HPDE6-E6E7 (cell line): ENCODE measurements at regions not wholly inside any gene's neighbourhood (a gene's known extent, or its start where the extent isn't known, plus 50 kb on each side); places are given as distances from the start of the nearest gene placed in this dataset.

ENCODE experiments used
- DNase-seq: peaks from one replicate; pipeline ENCODE4 v3.0.0; 2011; ENCODE audit warnings: missing footprints; ENCODE audit errors: extremely low spot score

DNA sequence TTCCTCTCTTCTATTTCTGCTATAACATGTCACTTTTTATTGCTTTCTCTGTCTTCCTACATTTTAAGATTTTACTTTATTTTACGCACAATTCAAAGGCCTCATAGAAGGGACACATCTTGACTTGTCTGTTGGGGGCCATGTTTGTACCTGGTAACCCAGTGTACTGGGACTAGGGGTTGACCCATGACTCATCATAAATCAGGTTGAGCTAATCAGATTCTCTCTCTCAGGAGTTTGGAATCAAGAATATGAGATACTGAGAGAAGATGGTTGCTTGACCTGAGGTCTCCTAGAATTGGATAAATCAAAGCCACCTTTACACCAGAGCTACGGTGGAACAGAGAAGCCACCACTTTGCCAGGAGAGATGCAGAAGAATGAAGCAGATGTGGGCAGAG, 153.0 kb downstream of the UXS1 start:
- no peak for DNase-seq

GRCh38 chr2:106039634-106040315, 154.3 kb downstream of the UXS1 start:
- DNase-seq: no peak

- DNase-seq: no peak
These were observed 155.3 kb downstream of the UXS1 start for GRCh38 chr2:106038601-106039375.

DNA sequence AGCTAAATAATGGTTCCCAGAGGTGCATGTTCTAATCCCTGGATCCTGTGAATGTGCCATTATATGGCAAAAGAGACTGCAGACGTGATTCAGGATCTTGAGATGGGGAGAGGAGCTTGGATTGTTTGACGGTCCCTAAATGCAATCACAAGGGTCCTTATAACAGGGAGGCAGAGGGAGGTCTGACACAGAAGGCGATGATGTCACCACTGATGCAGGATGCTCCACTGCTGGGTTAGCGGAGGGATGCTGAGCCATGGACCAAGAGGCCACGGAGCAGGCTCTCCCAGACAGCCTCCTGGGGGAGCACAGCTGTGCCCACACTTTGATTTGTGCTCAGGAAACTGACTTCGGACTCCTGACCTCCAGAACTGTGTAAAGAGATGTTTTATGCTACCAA, 156.2 kb downstream of the UXS1 start:
- DNase-seq: no peak

DNA sequence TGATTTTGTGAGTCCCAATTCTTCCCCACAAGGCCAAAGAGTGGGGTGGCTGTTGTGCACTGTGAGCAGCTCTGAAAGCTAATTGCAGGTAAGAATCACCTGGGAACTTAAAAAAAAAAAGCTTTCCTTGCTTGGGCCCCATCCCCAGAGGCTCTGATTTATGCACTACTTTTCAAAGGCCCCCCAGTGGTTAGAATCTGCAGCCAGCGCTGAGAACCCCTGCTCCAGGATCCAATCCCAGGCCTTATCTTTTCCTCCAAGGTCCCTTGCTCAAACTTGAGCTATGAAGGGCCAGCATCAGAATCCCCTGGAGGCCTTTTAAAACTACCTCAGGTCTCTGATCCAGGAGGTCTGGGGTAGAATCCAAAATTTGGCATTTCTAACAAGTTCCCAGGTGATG, 156.8 kb downstream of the UXS1 start:
- no peak for DNase-seq

- no peak for DNase-seq
These were observed 159.8 kb downstream of the UXS1 start for GRCh38 chr2:106034325-106034724.

DNA sequence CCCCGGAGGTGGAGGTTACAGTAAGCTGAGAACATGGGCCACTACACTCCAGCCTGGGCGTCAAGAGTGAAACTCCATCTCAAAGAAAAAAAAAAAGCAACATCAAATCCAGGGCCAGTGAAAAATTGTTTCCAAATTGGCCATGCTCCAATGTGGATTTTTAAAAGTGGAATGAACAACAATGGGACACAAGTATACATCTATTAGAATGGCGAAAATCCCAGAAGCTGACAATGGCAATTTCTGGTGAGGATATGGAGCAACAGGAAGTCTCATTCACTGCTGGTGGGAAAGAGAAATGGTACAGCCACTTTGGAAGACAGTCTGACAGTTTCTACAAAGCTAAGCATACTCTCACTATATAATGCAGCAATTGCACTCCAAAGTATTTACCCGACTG, 161.4 kb downstream of the UXS1 start:
- no peak for DNase-seq

- DNase-seq: no peak
These were observed 163.5 kb downstream of the UXS1 start for GRCh38 chr2:106030287-106031268.

GRCh38 chr2:106028192-106028591, 165.9 kb downstream of the UXS1 start:
- DNase-seq: no peak

DNA sequence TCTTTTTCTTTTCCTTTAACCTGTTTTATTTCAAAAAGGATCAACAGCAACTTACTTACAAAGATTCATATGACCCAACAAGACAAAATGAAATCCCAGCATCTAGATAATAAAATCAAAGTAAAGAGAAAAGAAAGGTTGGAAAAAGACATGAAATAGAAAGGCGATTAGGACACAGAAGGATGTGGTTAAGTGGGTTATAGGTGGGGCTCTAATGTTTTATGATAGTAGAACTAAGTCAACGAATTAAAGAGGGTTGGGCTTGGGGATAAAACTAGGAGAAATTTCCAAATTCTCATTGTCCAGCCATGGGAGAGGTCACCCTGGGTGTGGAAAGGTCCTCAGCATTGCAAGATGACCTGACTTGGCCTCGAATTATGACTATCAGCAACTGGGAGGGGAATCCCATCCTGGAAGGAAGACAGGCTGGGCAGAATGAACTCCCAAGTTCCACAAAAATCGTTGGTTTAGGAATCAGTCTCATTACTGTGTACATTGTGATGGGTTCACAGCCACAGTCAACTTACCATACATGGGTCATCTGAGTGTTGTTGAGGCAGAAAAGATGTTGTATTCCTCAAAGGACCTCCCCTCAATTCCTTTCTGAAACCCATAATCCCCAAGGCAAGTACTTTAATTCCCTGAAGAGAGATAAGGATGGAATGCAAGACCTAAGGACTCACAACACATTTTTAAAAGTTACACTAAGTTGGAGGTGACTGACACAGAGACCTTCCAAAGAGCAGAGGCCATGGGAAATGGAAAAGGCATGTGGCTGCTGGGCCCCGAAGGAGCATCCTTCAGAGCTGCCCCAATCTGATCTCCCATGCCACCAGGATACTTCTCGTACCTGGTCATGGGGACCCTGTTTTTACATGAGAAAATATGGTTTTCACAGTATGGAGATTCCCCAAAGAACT, 167.6 kb downstream of the UXS1 start:
- no peak for DNase-seq

- DNase-seq: no peak
These were observed 168.3 kb downstream of the UXS1 start for GRCh38 chr2:106025796-106026195.

DNA sequence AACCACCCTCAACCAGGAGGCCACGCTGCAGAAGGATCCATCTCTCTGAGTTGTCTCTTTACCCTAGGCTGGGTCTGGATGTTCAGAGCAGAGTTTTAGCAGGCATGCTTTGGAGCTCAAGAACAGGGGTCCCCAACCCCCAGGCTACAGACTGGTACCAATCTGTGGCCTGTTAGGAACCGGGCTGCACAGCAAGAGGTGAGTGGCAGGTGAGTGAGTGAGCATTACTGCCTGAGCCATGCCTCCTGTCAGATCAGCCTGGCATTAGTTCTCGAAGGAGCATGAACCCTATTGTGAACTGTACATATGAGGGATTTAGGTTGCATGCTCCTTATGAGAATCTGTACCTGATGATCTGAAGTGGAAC, 172.5 kb downstream of the UXS1 start:
- DNase-seq: no peak

DNA sequence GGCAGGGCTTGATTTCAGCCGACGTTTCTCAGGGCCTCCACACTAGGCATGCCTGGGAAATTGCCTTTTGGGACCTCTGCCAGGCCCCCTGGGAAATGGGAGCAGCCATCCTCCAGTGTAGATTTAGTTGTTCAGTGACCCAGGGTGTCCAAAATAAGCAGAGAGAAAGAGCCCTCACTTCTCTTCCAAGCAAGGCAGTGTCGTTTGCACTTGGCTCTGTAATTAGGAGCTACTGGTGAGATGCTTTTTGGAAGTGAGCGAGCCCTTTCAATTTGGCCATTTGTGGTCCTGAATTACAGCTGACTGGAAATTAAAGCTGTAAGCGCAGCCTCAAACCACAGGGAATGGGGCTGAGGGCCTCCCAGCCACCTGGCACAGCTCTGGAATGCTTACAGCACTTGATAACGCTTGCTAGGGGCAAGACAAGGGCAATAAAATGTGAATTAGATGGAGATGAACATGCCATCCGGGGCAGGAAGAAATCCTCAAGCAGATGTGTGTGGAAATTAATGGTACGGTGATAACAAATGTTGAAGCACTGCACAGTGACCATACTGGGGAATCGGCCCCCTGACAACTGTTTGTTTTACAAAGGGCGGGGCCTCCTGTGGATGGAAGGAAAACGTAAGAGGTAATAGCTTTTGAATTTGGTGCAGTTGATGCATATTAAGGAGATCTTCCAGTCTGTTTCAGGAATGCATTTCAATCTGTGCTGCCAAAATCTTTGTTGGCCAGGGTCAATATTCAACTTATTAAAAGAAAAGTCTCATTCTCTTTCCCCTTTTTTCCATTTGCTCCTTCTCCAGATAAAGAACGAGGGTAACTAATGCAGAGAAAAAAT, 173.1 kb downstream of the UXS1 start:
- DNase-seq: no peak

DNA sequence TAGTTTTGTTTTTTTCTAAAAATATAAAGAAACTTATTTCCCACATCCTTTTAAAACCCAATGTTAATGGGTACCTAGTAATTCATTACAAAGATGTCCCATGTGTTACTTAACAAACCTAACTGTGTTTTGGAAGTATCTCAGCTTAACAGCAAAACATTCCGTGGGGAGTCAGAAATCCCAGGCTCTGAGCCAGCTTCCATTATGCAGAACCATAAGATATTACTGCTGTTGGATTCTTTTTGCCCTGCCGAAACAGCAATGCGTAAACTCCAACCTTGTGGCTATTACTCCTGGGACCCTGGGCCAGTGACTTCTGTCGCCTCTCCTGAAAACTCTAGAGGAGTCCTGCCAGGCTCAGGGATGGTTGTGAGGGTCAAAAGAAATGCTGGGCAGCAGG, 174.1 kb downstream of the UXS1 start:
- no peak for DNase-seq

- no peak for DNase-seq
These were observed 176.0 kb downstream of the UXS1 start for GRCh38 chr2:106018141-106018540.

DNA sequence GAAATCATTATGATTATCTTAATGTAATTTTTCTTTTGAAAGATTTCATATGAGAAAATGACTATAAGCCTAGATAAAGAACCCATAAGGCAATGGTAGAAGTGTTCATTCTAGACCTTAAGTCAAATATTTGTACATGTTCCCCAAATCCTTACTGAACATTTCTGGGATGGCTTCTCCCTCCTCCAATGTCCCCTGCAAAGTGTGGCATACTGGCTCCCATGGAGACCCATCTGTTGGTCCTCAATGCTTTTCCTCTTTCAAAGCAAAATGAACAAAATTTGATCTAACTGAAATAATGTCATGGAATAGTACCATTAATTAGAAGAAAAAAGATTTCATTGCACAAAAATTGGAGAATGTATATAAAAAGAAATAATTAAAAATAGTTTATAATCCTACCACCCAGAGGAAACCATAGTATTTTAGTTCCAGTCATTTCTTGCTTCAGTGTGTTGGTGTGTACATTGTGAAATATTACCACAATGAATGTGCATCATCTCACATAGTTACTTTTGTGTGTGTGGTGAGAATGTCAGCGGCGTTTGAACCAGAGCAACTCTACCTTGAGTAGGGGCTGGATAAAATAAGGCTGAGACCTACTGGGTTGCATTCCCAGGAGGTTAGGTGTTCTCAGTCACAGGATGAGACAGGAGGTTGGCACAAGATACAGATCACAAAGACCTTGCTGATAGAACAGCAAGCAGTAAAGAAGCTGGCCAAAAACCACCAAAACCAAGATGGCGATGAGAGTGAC, 181.3 kb downstream of the UXS1 start:
- no peak for DNase-seq

DNA sequence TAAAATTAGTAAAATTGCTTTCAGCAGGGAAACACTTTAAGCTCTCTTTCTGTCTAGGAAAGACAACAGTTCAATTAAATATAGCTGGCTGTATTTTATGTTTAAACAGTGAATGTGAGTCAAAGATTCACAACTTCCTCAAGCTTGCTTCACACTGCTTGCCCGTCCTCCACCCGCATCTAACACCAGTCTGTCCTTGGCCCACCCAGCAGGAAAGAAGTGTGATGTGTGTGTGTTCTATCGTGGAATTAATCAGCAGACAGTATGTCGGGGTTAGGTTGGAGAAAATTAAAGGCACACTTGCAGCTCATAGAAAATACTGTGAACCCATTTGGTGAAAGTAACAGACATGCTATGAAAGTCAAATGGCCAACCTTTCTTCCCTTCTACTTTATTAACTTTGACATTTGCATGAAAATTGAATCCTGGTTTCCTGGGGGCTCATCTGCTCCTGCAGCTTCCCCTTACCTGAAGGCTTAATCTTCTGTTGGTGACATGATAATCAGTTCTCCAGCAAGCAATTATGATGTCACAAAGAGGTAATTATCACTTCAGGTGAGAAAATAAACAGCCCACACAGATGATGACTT, 182.0 kb downstream of the UXS1 start:
- DNase-seq: no peak

DNA sequence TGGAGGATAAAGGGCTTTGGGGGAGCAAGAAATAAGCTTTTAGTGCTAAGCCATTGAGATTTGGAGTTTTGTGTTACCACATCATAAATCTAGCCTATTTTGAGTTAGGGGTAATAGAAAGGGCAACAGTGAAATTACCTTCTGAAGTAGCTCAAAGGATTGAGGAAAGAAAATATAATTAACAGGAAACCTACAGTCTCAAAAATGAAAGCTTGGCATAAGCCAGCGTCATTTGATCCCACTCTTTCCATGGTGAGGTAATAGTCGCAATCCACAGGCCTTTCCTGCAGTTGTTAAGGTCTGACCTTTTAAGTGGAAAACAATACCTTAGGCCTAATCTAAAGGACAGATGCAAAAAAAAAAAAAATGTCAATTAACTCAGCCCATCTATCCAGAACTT, 182.7 kb downstream of the UXS1 start:
- DNase-seq: no peak

DNA sequence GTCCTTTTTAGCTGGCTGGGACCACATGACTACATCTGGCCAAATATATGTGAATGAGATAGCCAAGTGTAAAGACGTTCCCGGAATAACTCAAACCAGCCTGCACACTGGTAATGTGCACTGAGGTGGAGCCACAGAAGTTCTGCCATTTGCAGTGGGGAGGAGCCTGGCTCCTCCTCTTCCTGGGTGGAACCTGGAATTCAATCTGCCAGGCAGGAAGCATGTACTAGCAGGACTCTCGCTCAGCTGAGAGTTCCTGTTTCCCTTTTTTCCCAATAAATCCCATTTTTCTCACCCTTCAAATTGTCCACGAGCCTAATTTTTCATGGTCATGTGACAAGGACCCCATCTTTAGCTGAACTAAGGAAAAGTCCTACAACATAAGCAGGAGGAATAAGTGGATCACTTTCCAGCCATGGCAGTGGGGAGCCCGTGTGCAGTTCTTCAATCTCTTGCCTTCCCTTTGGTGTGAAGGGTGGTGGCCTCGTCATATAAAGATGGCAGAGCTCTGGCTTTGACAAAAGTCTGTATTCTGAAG, 183.2 kb downstream of the UXS1 start:
- DNase-seq: no peak
